ENCODE measurements at regions not wholly inside any gene's neighbourhood (a gene's known extent, or its start where the extent isn't known, plus 50 kb on each side); places are given as distances from the start of the nearest gene placed in this dataset.

- TF ChIP-seq EP300 (IDR thresholded peaks at IDR 0.05) (no peak), CTCF (IDR thresholded peaks at IDR 0.05) (no peak), POLR2AphosphoS5 (IDR thresholded peaks at IDR 0.05) (no peak)
Measured at GRCh38 chr20:17100506-17100905, 126.3 kb upstream of the PCSK2 start.

Data from upper lobe of left lung (tissue), 4 donors.